Heart left ventricle (tissue), 13 donors: ENCODE measurements at regions not wholly inside any gene's neighbourhood (a gene's known extent, or its start where the extent isn't known, plus 50 kb on each side); places are given as distances from the start of the nearest gene placed in this dataset.

Experiments
- CTCF ChIP-seq, 12 donors: fragments of 200-600 bp; sonication (generic) in 4 of 12; IDR thresholded peaks; one replicate each; pipeline versions ENCODE4 v1.5.0 to v1.8.0; 2018 to 2022; ENCODE audit warnings: antibody characterized with exemption in 12 of 12, mild to moderate bottlenecking in 5 of 12
- POLR2A ChIP-seq, 2 donors: fragments of 450-650 bp; IDR thresholded peaks; one replicate each; pipeline ENCODE4 v1.6.1; 2017; ENCODE audit warnings: antibody characterized with exemption in 2 of 2, mild to moderate bottlenecking in 2 of 2, moderate library complexity in 2 of 2
- donor health status: ischemic (EF 13 %, LVEDD 7.1; RV severe dilation, severe dysfunction).
- donor health status: DM: no; HTN: yes; CAD: no.
- donor health status: DM: no; HTN: no; CAD: no.
- donor health status: ischemic (EF 25% LVEDD 6.9; RV normal size, moderate dysfunction).
- donor health status: ischemic (EF 25% LVEDD 5.7; RV mildly dilated, moderate dysfunction).
- donor health status: ischemic (EF 35%, LVEDD 5.7; RV mildly dilated, moderate dysfunction).
- donor health status: nonischemic (EF 11% LVEDD 7.7; RV severe dilation, severe dysfunction).
- donor health status: DM: yes; HTN: yes; CAD: no.
- donor health status: PGD.
- donor health status: ischemic (EF 29% LVEDD 5.4; RV normal size, mild dysfunction).
- donor health status: nonischemic (EF 23%, LVEDD 6.1; RV moderate dilation, normal function).

- TF ChIP-seq CTCF (IDR thresholded peaks at IDR 0.05) (no peak), POLR2A (IDR thresholded peaks at IDR 0.05) (no peak)
These were observed 60.5 kb upstream of the ULK4 start for GRCh38 chr3:42022355-42022754.
